IMR-90 (cell line): ENCODE measurements at regions not wholly inside any gene's neighbourhood (a gene's known extent, or its start where the extent isn't known, plus 50 kb on each side); places are given as distances from the start of the nearest gene placed in this dataset.

Experiments used
- ATAC-seq: fragments of 200-7000 bp; cut with Tn5 transposase; 2 replicates; pipeline ENCODE4 v1.9.1; 2020; ENCODE audit warnings: low read depth, mild to moderate bottlenecking, moderate library complexity
- BruUV-seq: library from RNA; stranded (reverse); fragments of 400-500 nt; replicated peaks from 2 replicates; lab custom pipeline; 2021; lab: Mats Ljungman, UMichigan
- CTCF ChIA-PET: fragments of 300-600 bp; formaldehyde crosslinking; extraction: SDS; loops from one replicate; lab custom pipeline; 2021; ENCODE audit warnings: antibody characterized with exemption; lab: Yijun Ruan, JAX
- POLR2A ChIA-PET: fragments of 300-600 bp; sonication (Branson Sonifier 250); formaldehyde crosslinking; loops from one replicate; lab custom pipeline; 2022; ENCODE audit warnings: antibody characterized with exemption; ENCODE audit not compliant: unreplicated experiment; lab: Charles Lee
- DNase-seq: peaks from one replicate; pipeline ENCODE4 v3.0.0; 2013
- H2AFZ ChIP-seq: replicated peaks from 2 replicates; pipeline ENCODE3; 2013; ENCODE audit warnings: low read length, mild to moderate bottlenecking; ENCODE audit not compliant: poor library complexity
- H2AK5ac ChIP-seq: 2 replicates; pipeline ENCODE4 v1.6.1; 2013; ENCODE audit warnings: low read depth, low read length, inconsistent platforms
- H2AK9ac ChIP-seq: replicated peaks from 2 replicates; pipeline ENCODE3; 2013; ENCODE audit warnings: mild to moderate bottlenecking, low read depth, low read length, moderate library complexity; ENCODE audit not compliant: poor library complexity
- H2BK120ac ChIP-seq: 2 replicates; pipeline ENCODE4 v1.6.1; 2013; ENCODE audit warnings: low read depth, low read length, inconsistent platforms
- H2BK15ac ChIP-seq: 3 replicates; pipeline ENCODE4 v1.6.1; 2013; ENCODE audit warnings: low read depth, low read length, inconsistent platforms
- H2BK20ac ChIP-seq: 2 replicates; pipeline ENCODE4 v1.6.1; 2013; ENCODE audit warnings: low read depth, mild to moderate bottlenecking, inconsistent platforms, low read length, moderate library complexity
- H2BK5ac ChIP-seq: 2 replicates; pipeline ENCODE4 v1.6.1; 2013; ENCODE audit warnings: mild to moderate bottlenecking, low read depth, low read length, inconsistent platforms; ENCODE audit not compliant: poor library complexity, severe bottlenecking
- H3K14ac ChIP-seq: replicated peaks from 2 replicates; pipeline ENCODE4 v1.6.1; 2013; ENCODE audit warnings: low read depth, low read length, inconsistent platforms
- H3K18ac ChIP-seq: 2 replicates; pipeline ENCODE4 v1.6.1; 2013; ENCODE audit warnings: low read depth, low read length, control low read depth
- H3K23ac ChIP-seq: 2 replicates; pipeline ENCODE4 v1.6.1; 2013; ENCODE audit warnings: low read depth, low read length, inconsistent platforms
- H3K27ac ChIP-seq: 2 replicates; pipeline ENCODE4 v1.5.1; 2013; ENCODE audit warnings: mild to moderate bottlenecking, control low read depth, low read length; ENCODE audit not compliant: insufficient read depth
- H3K27me3 ChIP-seq: 2 replicates; pipeline ENCODE4 v1.6.1; 2013; ENCODE audit warnings: low read length; ENCODE audit not compliant: control insufficient read depth, insufficient read depth
- H3K36me3 ChIP-seq: 2 replicates; pipeline ENCODE4 v1.6.1; 2013; ENCODE audit warnings: low read length, mixed read lengths; ENCODE audit not compliant: control insufficient read depth, insufficient read depth
- H3K4ac ChIP-seq: 2 replicates; pipeline ENCODE4 v1.6.1; 2013; ENCODE audit warnings: low read depth, low read length, inconsistent platforms
- H3K4me1 ChIP-seq: 2 replicates; pipeline ENCODE4 v1.6.1; 2013; ENCODE audit warnings: low read length, mixed read lengths; ENCODE audit not compliant: control insufficient read depth, insufficient read depth
- H3K4me2 ChIP-seq: 2 replicates; pipeline ENCODE4 v1.6.1; 2013; ENCODE audit warnings: low read depth, mild to moderate bottlenecking, control low read depth, low read length, moderate library complexity
- H3K4me3 ChIP-seq: 2 replicates; pipeline ENCODE4 v1.5.1; 2013; ENCODE audit warnings: low read depth, mild to moderate bottlenecking, control low read depth, low read length, moderate library complexity; ENCODE audit not compliant: insufficient read depth
- H3K56ac ChIP-seq: 2 replicates; pipeline ENCODE4 v1.6.1; 2013; ENCODE audit warnings: low read length, inconsistent platforms; ENCODE audit not compliant: insufficient read depth; ENCODE audit errors: extremely low read depth
- H3K79me1 ChIP-seq, 2 experiments: 2 replicates each; pipeline ENCODE4 v1.6.1; 2013; ENCODE audit warnings: low read length in 2 of 2, inconsistent platforms in 1 of 2, low read depth in 1 of 2
- H3K9ac ChIP-seq: 2 replicates; pipeline ENCODE4 v1.6.1; 2013; ENCODE audit warnings: low read depth, low read length, control low read depth
- H3K9me1 ChIP-seq: 2 replicates; pipeline ENCODE4 v1.6.1; 2013; ENCODE audit warnings: low read length, inconsistent platforms; ENCODE audit not compliant: insufficient read depth
- H3K9me3 ChIP-seq: 2 replicates; pipeline ENCODE4 v1.6.1; 2013; ENCODE audit warnings: low read length; ENCODE audit not compliant: control insufficient read depth, insufficient read depth
- H4K20me1 ChIP-seq: 2 replicates; pipeline ENCODE4 v1.6.1; 2013; ENCODE audit warnings: low read length, inconsistent platforms; ENCODE audit not compliant: insufficient read depth
- H4K5ac ChIP-seq: 2 replicates; pipeline ENCODE4 v1.6.1; 2013; ENCODE audit warnings: mild to moderate bottlenecking, low read depth, low read length, control low read depth
- H4K8ac ChIP-seq, 2 experiments: 2 replicates each; pipeline ENCODE4 v1.6.1; 2013; ENCODE audit warnings: low read depth in 2 of 2, low read length in 2 of 2, control low read depth in 1 of 2, inconsistent platforms in 1 of 2
- H4K91ac ChIP-seq: 2 replicates; pipeline ENCODE4 v1.6.1; 2013; ENCODE audit warnings: low read depth, low read length, inconsistent platforms; ENCODE audit not compliant: insufficient read depth
- CEBPB ChIP-seq: IDR thresholded peaks from 2 replicates; pipeline ENCODE4 v1.6.1; 2012; ENCODE audit warnings: low read depth, low read length, improper control_type of control experiment
- CTCF ChIP-seq: conservative IDR thresholded peaks from 2 replicates; pipeline ENCODE4 v1.5.1; 2012; ENCODE audit warnings: mild to moderate bottlenecking, low read depth, low read length, improper control_type of control experiment
- MAZ ChIP-seq: IDR thresholded peaks from 2 replicates; pipeline ENCODE4 v1.6.1; 2012; ENCODE audit warnings: low read depth, mild to moderate bottlenecking, low read length, improper control_type of control experiment, moderate library complexity, borderline replicate concordance
- NFE2L2 ChIP-seq: fragments of 150-350 bp; IDR thresholded peaks from 2 replicates; pipeline ENCODE4 v1.6.1; 2016; ENCODE audit warnings: low read depth, mild to moderate bottlenecking, low read length
- RAD21 ChIP-seq: IDR thresholded peaks from 2 replicates; pipeline ENCODE4 v1.6.1; 2012; ENCODE audit warnings: low read length, improper control_type of control experiment
- RCOR1 ChIP-seq: IDR thresholded peaks from 2 replicates; pipeline ENCODE4 v1.6.1; 2012; ENCODE audit warnings: mild to moderate bottlenecking, low read length, improper control_type of control experiment; ENCODE audit not compliant: insufficient replicate concordance
- SMC3 ChIP-seq: fragments of 150-350 bp; IDR thresholded peaks from 2 replicates; pipeline ENCODE4 v1.6.1; 2016; ENCODE audit warnings: low read depth, mild to moderate bottlenecking, antibody characterized with exemption, low read length, moderate library complexity
- USF2 ChIP-seq: fragments of 150-350 bp; IDR thresholded peaks from 2 replicates; pipeline ENCODE4 v1.6.1; 2017; ENCODE audit warnings: mild to moderate bottlenecking, antibody characterized with exemption, low read length, low read depth
- WGBS, 2 experiments: methylation state at CpG; one replicate each; pipeline versions ENCODE4 v1.1.5 to v1.1.7; 2013; ENCODE audit warnings: missing lambda C conversion rate in 2 of 2; ENCODE audit not compliant: insufficient read length in 1 of 2; ENCODE audit errors: extremely low coverage in 2 of 2; 5-methylcytosine and 5-hydroxymethylcytosine counted together
- dilution Hi-C: fragments of 300-500 bp; cut with HindIII; formaldehyde crosslinking; loops from one replicate; pipeline ENCODE4 v1.14.3; 2018; ENCODE audit warnings: low sequenced_read_pairs; ENCODE audit not compliant: unreplicated experiment
- in situ Hi-C: fragments of 300-500 bp; cut with MboI; formaldehyde crosslinking; loops from 3 replicates; pipeline ENCODE4 v1.14.3; 2019; ENCODE audit warnings: low sequenced_read_pairs, inconsistent platforms, mixed read lengths
- intact Hi-C: fragments of 100-400 bp; cut with micrococcal nuclease; formaldehyde crosslinking; loops from 2 replicates; pipeline ENCODE4 v1.10.0; 2022

GRCh38 chr6:115194981-115195638, 852.3 kb upstream of the HS3ST5 start:
- Histone ChIP-seq H4K20me1 (no peaks in the 10 kb centered on the region), H3K36me3 (no peaks in the 10 kb centered on the region), H4K8ac (no peak overlapping the region), H3K23ac (no peak overlapping the region), H3K79me1 (no peaks in the 10 kb centered on the region), H3K4me2 (no peak overlapping the region), H3K9ac (no peak overlapping the region), H4K5ac (no peak overlapping the region), H3K27me3 (no peaks in the 10 kb centered on the region), H3K56ac (no peak overlapping the region), H3K27ac (no peak overlapping the region), H2BK20ac (no peak overlapping the region), H3K18ac (no peak overlapping the region), H3K14ac (no peak overlapping the region), H3K4me1 (no peaks in the 10 kb centered on the region), H3K9me3 (peaks cover 7% of the 10 kb centered on the region), H2AK9ac (no peak overlapping the region), H4K91ac (no peak overlapping the region), H3K9me1 (no peaks in the 10 kb centered on the region), H2AK5ac (no peak overlapping the region), H2AFZ (no peak overlapping the region), H2BK120ac (no peak overlapping the region), H2BK5ac (no peak overlapping the region), H2BK15ac (no peak overlapping the region), H3K4me3 (no peak overlapping the region), H3K4ac (no peak overlapping the region)
- in situ Hi-C loops (no loop called here), intact Hi-C loops (no loop called here), dilution Hi-C loops (no loop called here)
- no peak for ATAC-seq
- TF ChIP-seq CEBPB (no peak), USF2 (no peak), RCOR1 (no peak), RAD21 (no peak), NFE2L2 (no peak), SMC3 (no peak), CTCF (no peak), MAZ (no peak)
- ChIA-PET POLR2A (no interaction called here), CTCF (interaction anchor here (0.6 kb wide), 1 partner anchor 23 kb away, joined by 4 read pairs; no protein-coding TSS in a partner anchor)
- 33% methylated on average over 1 of the region's 2 CpGs; no CpG with 5 or more reads in 1 of the 2 experiments for WGBS, 2 experiments
- BruUV-seq = no TSS peak
- no peak for DNase-seq
